ENCODE measurements at regions not wholly inside any gene's neighbourhood (a gene's known extent, or its start where the extent isn't known, plus 50 kb on each side); places are given as distances from the start of the nearest gene placed in this dataset.

DNA sequence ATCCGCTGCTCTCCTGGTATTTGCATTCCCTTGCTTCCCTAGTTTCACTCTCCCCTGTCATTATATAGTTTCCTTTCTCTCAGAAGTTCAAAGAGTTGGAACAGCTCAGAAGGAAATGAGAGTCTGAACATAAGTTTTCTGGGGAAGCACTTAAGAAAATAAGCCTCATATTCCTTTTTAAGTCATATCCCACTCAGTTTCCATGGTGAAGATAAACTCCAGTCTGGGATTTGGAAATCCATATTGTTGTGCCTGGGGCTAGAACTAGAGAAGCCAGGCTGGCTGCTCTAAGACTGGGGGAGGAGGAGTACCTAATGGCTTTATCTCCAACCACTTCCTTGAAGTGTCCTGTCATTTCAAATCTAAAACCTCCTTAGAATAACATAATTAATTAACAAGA, 134.2 kb upstream of the ALCAM start:
- TF ChIP-seq PHF8 (conservative IDR thresholded peaks at IDR 0.05; ENCODE audit: low read depth, low read length) (no peak), KDM1A (IDR thresholded peaks at IDR 0.05; ENCODE audit: borderline replicate concordance, low read length) (no peak), POLR2A (IDR thresholded peaks at IDR 0.05; ENCODE audit: control extremely low read depth in 1 of 2, low read depth in 2 of 2, low read length in 2 of 2) (no peak), POLR2AphosphoS5 (IDR thresholded peaks at IDR 0.05; ENCODE audit: low read depth, low read length) (no peak), BRCA1 (IDR thresholded peaks at IDR 0.05; ENCODE audit: low read depth, low read length) (no peak)
- TF ChIP-seq, protein P1, sequence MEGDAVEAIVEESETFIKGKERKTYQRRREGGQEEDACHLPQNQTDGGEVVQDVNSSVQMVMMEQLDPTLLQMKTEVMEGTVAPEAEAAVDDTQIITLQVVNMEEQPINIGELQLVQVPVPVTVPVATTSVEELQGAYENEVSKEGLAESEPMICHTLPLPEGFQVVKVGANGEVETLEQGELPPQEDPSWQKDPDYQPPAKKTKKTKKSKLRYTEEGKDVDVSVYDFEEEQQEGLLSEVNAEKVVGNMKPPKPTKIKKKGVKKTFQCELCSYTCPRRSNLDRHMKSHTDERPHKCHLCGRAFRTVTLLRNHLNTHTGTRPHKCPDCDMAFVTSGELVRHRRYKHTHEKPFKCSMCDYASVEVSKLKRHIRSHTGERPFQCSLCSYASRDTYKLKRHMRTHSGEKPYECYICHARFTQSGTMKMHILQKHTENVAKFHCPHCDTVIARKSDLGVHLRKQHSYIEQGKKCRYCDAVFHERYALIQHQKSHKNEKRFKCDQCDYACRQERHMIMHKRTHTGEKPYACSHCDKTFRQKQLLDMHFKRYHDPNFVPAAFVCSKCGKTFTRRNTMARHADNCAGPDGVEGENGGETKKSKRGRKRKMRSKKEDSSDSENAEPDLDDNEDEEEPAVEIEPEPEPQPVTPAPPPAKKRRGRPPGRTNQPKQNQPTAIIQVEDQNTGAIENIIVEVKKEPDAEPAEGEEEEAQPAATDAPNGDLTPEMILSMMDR (IDR thresholded peaks at IDR 0.05; ENCODE audit: control extremely low read depth in 1 of 3, insufficient read depth in 1 of 3, low read depth in 1 of 3, low read length in 3 of 3) = no peak
